ENCODE measurements at regions not wholly inside any gene's neighbourhood (a gene's known extent, or its start where the extent isn't known, plus 50 kb on each side); places are given as distances from the start of the nearest gene placed in this dataset.

- no peak for DNase-seq
- no peaks in the 10 kb centered on the region for H3K9me3 Mint-ChIP-seq
- H3K36me3 Mint-ChIP-seq (ENCODE audit: low read depth) = no peaks in the 10 kb centered on the region
- peaks cover 2% of the 10 kb centered on the region for H3K4me1 Mint-ChIP-seq (ENCODE audit: low read depth)
- H3K4me3 Mint-ChIP-seq = no peak overlapping the region
- CTCF ChIA-PET = no interaction called here
- H3K27me3 Mint-ChIP-seq (ENCODE audit: low read depth) = peaks cover 31% of the 10 kb centered on the region
- no peak overlapping the region for H3K27ac Mint-ChIP-seq
- intact Hi-C loops (cut with micrococcal nuclease) = no loop called here
Measured at GRCh38 chr2:120870467-120870788, 134.8 kb downstream of the GLI2 start.

- no peak overlapping the region for H3K27ac Mint-ChIP-seq
- H3K27me3 Mint-ChIP-seq (ENCODE audit: low read depth) = peaks cover 29% of the 10 kb centered on the region
- no peak overlapping the region for H3K4me3 Mint-ChIP-seq
- H3K4me1 Mint-ChIP-seq (ENCODE audit: low read depth) = peaks cover 2% of the 10 kb centered on the region
- CTCF ChIA-PET = interaction anchor here (0.6 kb wide), 1 partner anchor 190 kb away, joined by 3 read pairs; no protein-coding TSS in a partner anchor
- DNase-seq = no peak
- H3K9me3 Mint-ChIP-seq = no peaks in the 10 kb centered on the region
- intact Hi-C loops (cut with micrococcal nuclease) = no loop called here
- no peaks in the 10 kb centered on the region for H3K36me3 Mint-ChIP-seq (ENCODE audit: low read depth)
Measured at GRCh38 chr2:120871016-120871635, 135.5 kb downstream of the GLI2 start.

- intact Hi-C loops (cut with micrococcal nuclease) = no loop called here
- Mint-ChIP-seq H3K27me3 (ENCODE audit: low read depth) (peaks cover 23% of the 10 kb centered on the region), H3K9me3 (no peaks in the 10 kb centered on the region), H3K27ac (no peak overlapping the region), H3K4me1 (ENCODE audit: low read depth) (peaks cover 2% of the 10 kb centered on the region), H3K36me3 (ENCODE audit: low read depth) (no peaks in the 10 kb centered on the region), H3K4me3 (no peak overlapping the region)
- CTCF ChIA-PET = no interaction called here
- DNase-seq = no peak
Measured at GRCh38 chr2:120871881-120872620, 136.4 kb downstream of the GLI2 start.

GRCh38 chr2:120873958-120874887 is 138.6 kb downstream of the GLI2 start:
- CTCF ChIA-PET = no interaction called here
- Mint-ChIP-seq H3K27ac (no peak overlapping the region), H3K4me3 (no peak overlapping the region), H3K4me1 (ENCODE audit: low read depth) (no peaks in the 10 kb centered on the region), H3K9me3 (no peaks in the 10 kb centered on the region), H3K36me3 (ENCODE audit: low read depth) (no peaks in the 10 kb centered on the region), H3K27me3 (ENCODE audit: low read depth) (peaks cover 7% of the 10 kb centered on the region)
- intact Hi-C loops (cut with micrococcal nuclease) = no loop called here
- no peak for DNase-seq

- CTCF ChIA-PET = no interaction called here
- intact Hi-C loops (cut with micrococcal nuclease) = no loop called here
- Mint-ChIP-seq H3K27ac (no peak overlapping the region), H3K36me3 (ENCODE audit: low read depth) (no peaks in the 10 kb centered on the region), H3K9me3 (no peaks in the 10 kb centered on the region), H3K4me1 (ENCODE audit: low read depth) (no peaks in the 10 kb centered on the region), H3K27me3 (ENCODE audit: low read depth) (peaks cover 4% of the 10 kb centered on the region), H3K4me3 (no peak overlapping the region)
- DNase-seq = no peak
Measured at GRCh38 chr2:120874888-120875275, 139.2 kb downstream of the GLI2 start.

GRCh38 chr2:120875431-120875830 is 139.8 kb downstream of the GLI2 start:
- no peaks in the 10 kb centered on the region for H3K4me1 Mint-ChIP-seq (ENCODE audit: low read depth)
- H3K36me3 Mint-ChIP-seq (ENCODE audit: low read depth) = no peaks in the 10 kb centered on the region
- no peak overlapping the region for H3K27ac Mint-ChIP-seq
- H3K9me3 Mint-ChIP-seq = no peaks in the 10 kb centered on the region
- intact Hi-C loops (cut with micrococcal nuclease) = no loop called here
- no peak for DNase-seq
- CTCF ChIA-PET = no interaction called here
- no peak overlapping the region for H3K4me3 Mint-ChIP-seq
- peaks cover under 1% of the 10 kb centered on the region for H3K27me3 Mint-ChIP-seq (ENCODE audit: low read depth)

GRCh38 chr2:120876526-120877280 is 141.0 kb downstream of the GLI2 start:
- Mint-ChIP-seq H3K36me3 (ENCODE audit: low read depth) (no peaks in the 10 kb centered on the region), H3K4me1 (ENCODE audit: low read depth) (no peaks in the 10 kb centered on the region), H3K9me3 (no peaks in the 10 kb centered on the region), H3K27ac (no peak overlapping the region), H3K4me3 (no peak overlapping the region), H3K27me3 (ENCODE audit: low read depth) (no peaks in the 10 kb centered on the region)
- CTCF ChIA-PET = no interaction called here
- no peak for DNase-seq
- intact Hi-C loops (cut with micrococcal nuclease) = no loop called here

- Mint-ChIP-seq H3K27ac (no peak overlapping the region), H3K36me3 (ENCODE audit: low read depth) (no peaks in the 10 kb centered on the region), H3K4me3 (no peak overlapping the region), H3K27me3 (ENCODE audit: low read depth) (no peaks in the 10 kb centered on the region), H3K4me1 (ENCODE audit: low read depth) (no peaks in the 10 kb centered on the region), H3K9me3 (no peaks in the 10 kb centered on the region)
- intact Hi-C loops (cut with micrococcal nuclease) = no loop called here
- CTCF ChIA-PET = no interaction called here
- no peak for DNase-seq
Measured at GRCh38 chr2:120877409-120877808, 141.7 kb downstream of the GLI2 start.

GRCh38 chr2:120878970-120879369 is 143.3 kb downstream of the GLI2 start:
- no peaks in the 10 kb centered on the region for H3K36me3 Mint-ChIP-seq (ENCODE audit: low read depth)
- no peak overlapping the region for H3K4me3 Mint-ChIP-seq
- H3K9me3 Mint-ChIP-seq = no peaks in the 10 kb centered on the region
- no peaks in the 10 kb centered on the region for H3K27me3 Mint-ChIP-seq (ENCODE audit: low read depth)
- CTCF ChIA-PET = interaction anchor here (0.7 kb wide), 1 partner anchor 85 kb away, joined by 3 read pairs; no protein-coding TSS in a partner anchor
- intact Hi-C loops (cut with micrococcal nuclease) = no loop called here
- no peaks in the 10 kb centered on the region for H3K4me1 Mint-ChIP-seq (ENCODE audit: low read depth)
- no peak for DNase-seq
- H3K27ac Mint-ChIP-seq = no peak overlapping the region

GRCh38 chr2:120879431-120880295 is 144.0 kb downstream of the GLI2 start:
- DNase-seq = no peak
- Mint-ChIP-seq H3K4me1 (ENCODE audit: low read depth) (no peaks in the 10 kb centered on the region), H3K36me3 (ENCODE audit: low read depth) (no peaks in the 10 kb centered on the region), H3K27ac (no peak overlapping the region), H3K9me3 (no peaks in the 10 kb centered on the region), H3K27me3 (ENCODE audit: low read depth) (no peaks in the 10 kb centered on the region), H3K4me3 (no peak overlapping the region)
- intact Hi-C loops (cut with micrococcal nuclease) = no loop called here
- CTCF ChIA-PET = no interaction called here

GRCh38 chr2:120880381-120880780 is 144.7 kb downstream of the GLI2 start:
- Mint-ChIP-seq H3K36me3 (ENCODE audit: low read depth) (no peaks in the 10 kb centered on the region), H3K27me3 (ENCODE audit: low read depth) (no peaks in the 10 kb centered on the region), H3K27ac (no peak overlapping the region), H3K9me3 (no peaks in the 10 kb centered on the region), H3K4me3 (no peak overlapping the region), H3K4me1 (ENCODE audit: low read depth) (no peaks in the 10 kb centered on the region)
- CTCF ChIA-PET = no interaction called here
- DNase-seq = no peak
- intact Hi-C loops (cut with micrococcal nuclease) = no loop called here

All from activated naive CD4-positive, alpha-beta T cell treated with anti-CD3 and anti-CD28 coated beads for 36 hours (primary cell).